A549 (cell line): ENCODE measurements at regions not wholly inside any gene's neighbourhood (a gene's known extent, or its start where the extent isn't known, plus 50 kb on each side); places are given as distances from the start of the nearest gene placed in this dataset.

Source experiments
- CEBPB ChIP-seq, 2 experiments: fragments of >200 bp in 1 of 2; sonication (Bioruptor Twin) in 1 of 2; formaldehyde crosslinking in 1 of 2; IDR thresholded peaks; 2 replicates each; pipeline ENCODE4 v1.6.1; 2012 to 2016
- CTCF ChIP-seq: fragments of >200 bp; sonication (Bioruptor Twin); formaldehyde crosslinking; IDR thresholded peaks from 3 replicates; pipeline ENCODE4 v1.5.1; 2016
- HOXA7 ChIP-seq: fragments of 250-450 bp; sonication (Bioruptor Pico); IDR thresholded peaks from 2 replicates; pipeline ENCODE4 v1.5.0; 2020; ENCODE audit warnings: mild to moderate bottlenecking, moderate library complexity
- KDM5A ChIP-seq: fragments of 200-600 bp; sonication (generic); IDR thresholded peaks from 2 replicates; pipeline ENCODE4 v1.6.1; 2016; ENCODE audit warnings: antibody characterized with exemption, mild to moderate bottlenecking
- MAFK ChIP-seq: fragments of 450-650 bp; IDR thresholded peaks from 2 replicates; pipeline ENCODE4 v1.6.1; 2014; ENCODE audit not compliant: partially characterized antibody
- MAZ ChIP-seq: fragments of 150-350 bp; IDR thresholded peaks from 2 replicates; pipeline ENCODE4 v1.6.1; 2014; ENCODE audit warnings: antibody characterized with exemption, low read depth, low read length, borderline replicate concordance
- POLR2A ChIP-seq: IDR thresholded peaks from 2 replicates; pipeline ENCODE4 v1.6.1; 2012; ENCODE audit warnings: mild to moderate bottlenecking, low read length
- RAD21 ChIP-seq, 2 experiments: fragments of >200 bp in 1 of 2; sonication (Bioruptor Twin) in 1 of 2; formaldehyde crosslinking in 1 of 2; IDR thresholded peaks in 1 of 2; conservative IDR thresholded peaks in 1 of 2; 2 replicates in 1 of 2; 3 replicates in 1 of 2; pipeline ENCODE4 v1.6.1; 2012 to 2018; ENCODE audit warnings: inconsistent platforms in 1 of 2
- RCOR1 ChIP-seq: fragments of 150-350 bp; IDR thresholded peaks from 2 replicates; pipeline ENCODE4 v1.6.1; 2014; ENCODE audit warnings: antibody characterized with exemption, low read length, low read depth
- REST ChIP-seq: fragments of 200-600 bp; sonication (generic); IDR thresholded peaks from 2 replicates; pipeline ENCODE4 v1.6.1; 2016; ENCODE audit warnings: antibody characterized with exemption, mild to moderate bottlenecking, moderate library complexity
- RFX5 ChIP-seq: fragments of 450-650 bp; IDR thresholded peaks from 2 replicates; pipeline ENCODE4 v1.7.1; 2014; ENCODE audit warnings: antibody characterized with exemption, mild to moderate bottlenecking, moderate library complexity
- USF2 ChIP-seq: fragments of 450-650 bp; IDR thresholded peaks from 2 replicates; pipeline ENCODE4 v1.6.1; 2014; ENCODE audit warnings: antibody characterized with exemption
- TF ChIP-seq, protein P1 (sequence below): fragments of 150-350 bp; IDR thresholded peaks from 2 replicates; pipeline ENCODE4 v1.6.1; 2014; ENCODE audit warnings: low read depth, mild to moderate bottlenecking, low read length
- TF ChIP-seq, protein P2 (sequence below): IDR thresholded peaks from 2 replicates; pipeline ENCODE4 v1.6.1; 2012

GRCh38 chr16:73210084-73210483, 162.2 kb upstream of the ZFHX3 start:
- TF ChIP-seq USF2, result no peak
- no peak for TF ChIP-seq CTCF
- no peak for TF ChIP-seq MAZ
- no peak for TF ChIP-seq POLR2A
- no peak for TF ChIP-seq RCOR1
- no peak for TF ChIP-seq KDM5A
- peak; percentile 56 for TF ChIP-seq MAFK
- TF ChIP-seq REST, result no peak
- no peak for TF ChIP-seq RAD21 (conservative IDR thresholded peaks at IDR 0.05 in 1 of 2, IDR thresholded peaks at IDR 0.05 in 1 of 2)
- TF ChIP-seq, protein P1, sequence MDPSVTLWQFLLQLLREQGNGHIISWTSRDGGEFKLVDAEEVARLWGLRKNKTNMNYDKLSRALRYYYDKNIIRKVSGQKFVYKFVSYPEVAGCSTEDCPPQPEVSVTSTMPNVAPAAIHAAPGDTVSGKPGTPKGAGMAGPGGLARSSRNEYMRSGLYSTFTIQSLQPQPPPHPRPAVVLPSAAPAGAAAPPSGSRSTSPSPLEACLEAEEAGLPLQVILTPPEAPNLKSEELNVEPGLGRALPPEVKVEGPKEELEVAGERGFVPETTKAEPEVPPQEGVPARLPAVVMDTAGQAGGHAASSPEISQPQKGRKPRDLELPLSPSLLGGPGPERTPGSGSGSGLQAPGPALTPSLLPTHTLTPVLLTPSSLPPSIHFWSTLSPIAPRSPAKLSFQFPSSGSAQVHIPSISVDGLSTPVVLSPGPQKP, result no peak
- TF ChIP-seq HOXA7 (CRISPR knock-in tag), result no peak
- TF ChIP-seq, protein P2, sequence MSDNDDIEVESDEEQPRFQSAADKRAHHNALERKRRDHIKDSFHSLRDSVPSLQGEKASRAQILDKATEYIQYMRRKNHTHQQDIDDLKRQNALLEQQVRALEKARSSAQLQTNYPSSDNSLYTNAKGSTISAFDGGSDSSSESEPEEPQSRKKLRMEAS, result no peak
- no peak for TF ChIP-seq CEBPB (IDR thresholded peaks at IDR 0.05)
- no peak for TF ChIP-seq RFX5
